ENCODE measurements at regions not wholly inside any gene's neighbourhood (a gene's known extent, or its start where the extent isn't known, plus 50 kb on each side); places are given as distances from the start of the nearest gene placed in this dataset.

DNA sequence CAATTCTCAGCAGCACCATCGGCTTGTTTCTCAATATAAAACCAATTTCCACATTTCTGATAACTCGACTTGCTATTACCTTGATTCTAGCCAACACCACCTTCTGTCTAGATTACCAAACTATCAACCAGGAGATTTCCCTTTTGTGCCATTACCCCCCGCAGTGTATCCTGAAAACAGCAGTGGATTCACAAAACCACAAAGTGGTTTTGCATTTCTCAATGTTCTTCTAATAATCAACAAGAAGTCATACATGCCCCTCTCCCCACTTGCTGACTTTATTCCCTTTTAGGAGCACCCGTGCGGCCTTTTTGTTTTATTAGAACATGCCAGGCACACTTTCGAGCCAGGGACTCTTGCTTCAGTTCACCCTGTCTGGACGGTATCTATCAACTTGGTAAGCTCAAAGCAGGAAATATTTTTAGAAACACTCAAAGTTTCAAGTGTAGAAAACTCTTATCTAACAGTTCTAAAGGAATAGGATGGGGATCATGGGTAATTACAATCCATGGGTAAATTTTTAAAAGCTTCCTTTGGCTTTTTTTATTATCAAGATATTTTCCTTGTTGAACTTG, 967.4 kb downstream of the EFNB2 start:
- no peak for TF ChIP-seq ZNF274 (IDR thresholded peaks at IDR 0.05; ENCODE audit: low read depth, low read length)
- H3K4me3 ChIP-seq (ENCODE audit: low read length), result no peak overlapping the region

DNA sequence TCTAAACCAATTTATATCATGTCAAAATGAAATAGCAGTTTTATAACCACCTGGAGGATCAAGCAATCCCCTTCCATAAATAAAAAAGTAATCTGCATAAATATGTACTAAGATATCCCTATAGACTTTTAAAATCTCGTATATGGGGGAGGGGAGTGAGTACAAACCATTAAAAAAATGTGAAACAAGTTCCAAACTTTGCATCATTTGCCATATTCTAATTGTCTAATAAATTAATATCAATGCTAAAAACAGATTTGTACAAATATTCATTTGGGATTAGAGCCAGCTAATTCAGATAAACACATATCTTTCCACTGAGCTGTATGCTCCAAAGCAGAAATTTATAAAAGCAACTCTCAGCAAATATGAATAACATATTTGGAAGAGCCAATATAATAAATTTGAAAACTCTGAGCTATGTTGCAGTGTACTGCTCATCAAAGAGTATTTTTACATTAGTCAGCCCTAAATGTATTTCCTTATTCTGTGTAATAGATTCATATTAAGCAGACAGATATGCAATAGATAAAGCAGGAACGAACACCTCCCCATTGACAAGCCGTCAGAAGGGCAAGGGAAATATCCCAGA, 970.2 kb downstream of the EFNB2 start:
- no peak for TF ChIP-seq ZNF274 (IDR thresholded peaks at IDR 0.05; ENCODE audit: low read depth, low read length)
- H3K4me3 ChIP-seq (ENCODE audit: low read length), result no peak overlapping the region

GRCh38 chr13:105552078-105552477, 983.4 kb downstream of the EFNB2 start:
- no peak overlapping the region for H3K4me3 ChIP-seq (ENCODE audit: low read length)
- no peak for TF ChIP-seq ZNF274 (IDR thresholded peaks at IDR 0.05; ENCODE audit: low read depth, low read length)

- no peak for TF ChIP-seq ZNF274 (IDR thresholded peaks at IDR 0.05; ENCODE audit: low read depth, low read length)
- no peak overlapping the region for H3K4me3 ChIP-seq (ENCODE audit: low read length)
Measured at GRCh38 chr13:105547851-105548250, 987.6 kb downstream of the EFNB2 start.

- TF ChIP-seq ZNF274 (IDR thresholded peaks at IDR 0.05; ENCODE audit: low read depth, low read length), result no peak
- H3K4me3 ChIP-seq (ENCODE audit: low read length), result no peak overlapping the region
Measured at GRCh38 chr13:105545811-105546210, 989.7 kb downstream of the EFNB2 start.

- no peak for TF ChIP-seq ZNF274 (IDR thresholded peaks at IDR 0.05; ENCODE audit: low read depth, low read length)
- H3K4me3 ChIP-seq (ENCODE audit: low read length), result no peak overlapping the region
Measured at GRCh38 chr13:105543742-105544141, 991.7 kb downstream of the EFNB2 start.

GRCh38 chr13:105541565-105541964, 993.9 kb downstream of the EFNB2 start:
- H3K4me3 ChIP-seq (ENCODE audit: low read length), result no peak overlapping the region
- TF ChIP-seq ZNF274 (IDR thresholded peaks at IDR 0.05; ENCODE audit: low read depth, low read length), result no peak

GRCh38 chr13:105538346-105538745, 997.1 kb downstream of the EFNB2 start:
- no peak for TF ChIP-seq ZNF274 (IDR thresholded peaks at IDR 0.05; ENCODE audit: low read depth, low read length)
- H3K4me3 ChIP-seq (ENCODE audit: low read length), result no peak overlapping the region

DNA sequence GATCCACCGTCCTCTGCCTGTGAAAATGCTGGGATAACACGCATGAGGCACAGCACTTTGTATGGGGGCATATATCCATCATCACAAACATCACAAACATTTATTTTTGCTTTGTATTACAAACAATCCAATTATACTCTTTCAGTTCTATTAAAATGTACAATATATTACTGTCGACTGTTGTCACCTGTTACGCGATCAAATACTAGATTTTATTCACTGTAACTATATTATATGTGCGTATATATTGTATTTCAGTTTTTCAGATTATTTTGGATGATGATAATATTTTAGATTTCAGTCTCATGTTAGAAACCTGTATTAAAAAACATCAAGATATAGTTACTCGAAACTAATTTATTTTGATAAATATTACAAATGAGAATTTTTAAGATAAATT, 998.3 kb downstream of the EFNB2 start:
- H3K4me3 ChIP-seq (ENCODE audit: low read length), result no peak overlapping the region
- no peak for TF ChIP-seq ZNF274 (IDR thresholded peaks at IDR 0.05; ENCODE audit: low read depth, low read length)

- H3K4me3 ChIP-seq (ENCODE audit: low read length), result no peak overlapping the region
- TF ChIP-seq ZNF274 (IDR thresholded peaks at IDR 0.05; ENCODE audit: low read depth, low read length), result no peak
Measured at GRCh38 chr13:105530468-105530867, 1005.0 kb downstream of the EFNB2 start.

GRCh38 chr13:105527127-105527526, 1008.3 kb downstream of the EFNB2 start:
- no peak for TF ChIP-seq ZNF274 (IDR thresholded peaks at IDR 0.05; ENCODE audit: low read depth, low read length)
- H3K4me3 ChIP-seq (ENCODE audit: low read length), result no peak overlapping the region

- H3K4me3 ChIP-seq (ENCODE audit: low read length), result no peak overlapping the region
- no peak for TF ChIP-seq ZNF274 (IDR thresholded peaks at IDR 0.05; ENCODE audit: low read depth, low read length)
Measured at GRCh38 chr13:105519771-105520170, 1015.7 kb downstream of the EFNB2 start.

GRCh38 chr13:105518086-105518485, 1017.4 kb downstream of the EFNB2 start:
- no peak for TF ChIP-seq ZNF274 (IDR thresholded peaks at IDR 0.05; ENCODE audit: low read depth, low read length)
- H3K4me3 ChIP-seq (ENCODE audit: low read length), result no peak overlapping the region

DNA sequence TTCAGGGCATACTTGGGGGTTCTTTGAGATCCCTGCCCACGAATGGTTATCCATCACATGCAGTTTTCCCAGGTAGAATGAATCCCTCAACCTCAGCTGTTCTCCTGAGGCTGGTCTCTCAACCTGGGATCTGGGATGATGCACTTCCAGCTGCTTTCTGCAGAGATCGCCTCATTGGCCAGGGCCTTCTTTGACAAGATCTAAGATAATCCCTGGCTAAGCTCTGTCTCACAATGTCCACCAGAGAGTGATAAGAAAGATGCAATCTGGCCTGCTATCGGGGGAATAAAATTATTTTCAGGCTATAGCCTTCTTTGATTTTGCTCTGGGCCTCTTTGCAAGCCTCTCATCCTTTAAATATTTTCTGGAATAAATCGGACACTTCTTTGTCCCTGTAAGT, 1021.1 kb downstream of the EFNB2 start:
- no peak for TF ChIP-seq ZNF274 (IDR thresholded peaks at IDR 0.05; ENCODE audit: low read depth, low read length)
- H3K4me3 ChIP-seq (ENCODE audit: low read length), result no peak overlapping the region

- no peak overlapping the region for H3K4me3 ChIP-seq (ENCODE audit: low read length)
- TF ChIP-seq ZNF274 (IDR thresholded peaks at IDR 0.05; ENCODE audit: low read depth, low read length), result no peak
Measured at GRCh38 chr13:105513448-105513847, 1022.0 kb downstream of the EFNB2 start.

Data from GM08714 (cell line).